RWPE2 (cell line): ENCODE measurements at regions not wholly inside any gene's neighbourhood (a gene's known extent, or its start where the extent isn't known, plus 50 kb on each side); places are given as distances from the start of the nearest gene placed in this dataset.
A peak's percentile ranks its signal among the peaks of the same experiment; 100 is the strongest.

ENCODE experiments used
- ATAC-seq: fragments of 200-7000 bp; cut with Tn5 transposase; 3 replicates; pipeline ENCODE4 v1.9.1; 2021; ENCODE audit warnings: low read depth
- DNase-seq: peaks from one replicate; pipeline ENCODE4 v3.0.0-alpha.2; 2020; ENCODE audit warnings: low spot score
- H3K27ac ChIP-seq: fragments of 450-650 bp; 2 replicates; pipeline ENCODE4 v1.5.1; 2017; ENCODE audit warnings: mild to moderate bottlenecking; ENCODE audit not compliant: poor library complexity, severe bottlenecking
- H3K27me3 ChIP-seq: fragments of 250-450 bp; sonication (Bioruptor Pico); 2 replicates; pipeline ENCODE4 v1.5.1; 2021; ENCODE audit warnings: mild to moderate bottlenecking, moderate library complexity; ENCODE audit not compliant: insufficient read depth, poor library complexity, severe bottlenecking
- H3K36me3 ChIP-seq: fragments of 250-450 bp; sonication (Bioruptor Pico); 2 replicates; pipeline ENCODE4 v1.5.1; 2020; ENCODE audit warnings: low read depth, mild to moderate bottlenecking, moderate library complexity
- H3K4me1 ChIP-seq: fragments of 250-450 bp; sonication (Bioruptor Pico); 2 replicates; pipeline ENCODE4 v1.5.1; 2021; ENCODE audit warnings: mild to moderate bottlenecking, moderate library complexity; ENCODE audit not compliant: insufficient read depth, poor library complexity, severe bottlenecking
- H3K4me3 ChIP-seq: fragments of 250-450 bp; sonication (Bioruptor Pico); 2 replicates; pipeline ENCODE4 v1.5.1; 2021; ENCODE audit warnings: mild to moderate bottlenecking, moderate library complexity; ENCODE audit not compliant: severe bottlenecking
- H3K9me3 ChIP-seq: fragments of 250-450 bp; sonication (Bioruptor Pico); 2 replicates; pipeline ENCODE4 v1.5.1; 2021; ENCODE audit warnings: mild to moderate bottlenecking, moderate library complexity; ENCODE audit not compliant: severe bottlenecking
- CTCF ChIP-seq: fragments of 450-650 bp; IDR thresholded peaks from one replicate; pipeline ENCODE4 v1.5.1; 2017; ENCODE audit warnings: mild to moderate bottlenecking, moderate library complexity; ENCODE audit not compliant: poor library complexity, severe bottlenecking

- no peak overlapping the region for H3K27ac ChIP-seq
- no peaks in the 10 kb centered on the region for H3K27me3 ChIP-seq
- no peaks in the 10 kb centered on the region for H3K4me1 ChIP-seq
- ATAC-seq (no peak), DNase-seq (no peak)
- no peak overlapping the region for H3K4me3 ChIP-seq
- TF ChIP-seq CTCF = no peak
- H3K36me3 ChIP-seq = no peaks in the 10 kb centered on the region
- no peaks in the 10 kb centered on the region for H3K9me3 ChIP-seq
Measured at GRCh38 chr13:76622315-76623040, 263.7 kb downstream of the KCTD12 start.

GRCh38 chr13:76621705-76622104 is 264.5 kb downstream of the KCTD12 start:
- no peak overlapping the region for H3K27ac ChIP-seq
- H3K36me3 ChIP-seq = no peaks in the 10 kb centered on the region
- no peaks in the 10 kb centered on the region for H3K27me3 ChIP-seq
- DNase-seq (no peak), ATAC-seq (no peak)
- H3K4me1 ChIP-seq = no peaks in the 10 kb centered on the region
- no peak overlapping the region for H3K4me3 ChIP-seq
- no peak for TF ChIP-seq CTCF
- no peaks in the 10 kb centered on the region for H3K9me3 ChIP-seq

- no peak for TF ChIP-seq CTCF
- Histone ChIP-seq H3K36me3 (no peaks in the 10 kb centered on the region), H3K4me3 (no peak overlapping the region), H3K27me3 (no peaks in the 10 kb centered on the region), H3K9me3 (no peaks in the 10 kb centered on the region), H3K27ac (peak overlapping the region; percentile 5), H3K4me1 (no peaks in the 10 kb centered on the region)
- ATAC-seq (peak; percentile 38; the same call in 2 of the 3 replicates), DNase-seq (no peak)
Measured at GRCh38 chr13:76620036-76620435, 266.2 kb downstream of the KCTD12 start.

- H3K27ac ChIP-seq = peak overlapping the region; percentile 5
- no peaks in the 10 kb centered on the region for H3K27me3 ChIP-seq
- no peak for ATAC-seq
- no peaks in the 10 kb centered on the region for H3K4me1 ChIP-seq
- H3K9me3 ChIP-seq = no peaks in the 10 kb centered on the region
- TF ChIP-seq CTCF = no peak
- H3K4me3 ChIP-seq = no peak overlapping the region
- H3K36me3 ChIP-seq = no peaks in the 10 kb centered on the region
- no peak for DNase-seq
Measured at GRCh38 chr13:76619631-76620030, 266.6 kb downstream of the KCTD12 start.

- no peaks in the 10 kb centered on the region for H3K9me3 ChIP-seq
- no peak for DNase-seq
Measured at GRCh38 chr13:76610819-76611415, 275.3 kb downstream of the KCTD12 start.

More at GRCh38 chr13:76610819-76611415, 275.3 kb downstream of the KCTD12 start:
- H3K4me3 ChIP-seq = no peak overlapping the region
- H3K27me3 ChIP-seq = no peaks in the 10 kb centered on the region
- no peak for TF ChIP-seq CTCF
- no peak overlapping the region for H3K27ac ChIP-seq
- ATAC-seq = no peak
- no peaks in the 10 kb centered on the region for H3K4me1 ChIP-seq
- H3K36me3 ChIP-seq = no peaks in the 10 kb centered on the region
